ENCODE measurements at regions not wholly inside any gene's neighbourhood (a gene's known extent, or its start where the extent isn't known, plus 50 kb on each side); places are given as distances from the start of the nearest gene placed in this dataset.

DNA sequence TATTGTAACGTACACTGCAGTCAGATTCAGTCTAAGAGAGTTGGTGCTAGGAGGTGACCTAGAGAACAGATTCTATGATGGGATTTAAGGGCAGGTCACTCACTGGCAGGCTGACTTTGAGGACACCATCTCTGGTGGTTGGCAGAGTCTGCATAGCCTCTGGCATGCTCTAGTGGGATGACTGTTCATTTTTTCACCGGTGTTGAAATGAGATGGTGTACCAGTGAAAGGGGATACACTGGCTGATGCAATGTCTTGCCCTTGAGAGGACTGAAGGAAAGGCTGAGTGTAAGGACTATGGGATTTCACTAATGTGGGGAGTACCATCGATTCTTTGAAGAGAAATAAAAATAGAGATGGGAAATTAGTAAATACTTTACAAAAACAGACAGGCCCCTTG lies 186.9 kb upstream of the PIEZO2 start:
- TF ChIP-seq CTCF (IDR thresholded peaks at IDR 0.05; ENCODE audit: low read depth, low read length) (no peak), POLR2A (IDR thresholded peaks at IDR 0.05; ENCODE audit: extremely low read depth, insufficient read length) (no peak), MYC (IDR thresholded peaks at IDR 0.05; ENCODE audit: low read depth, low read length) (no peak), MAX (IDR thresholded peaks at IDR 0.05; ENCODE audit: low read depth, low read length) (no peak)
